ENCODE measurements at regions not wholly inside any gene's neighbourhood (a gene's known extent, or its start where the extent isn't known, plus 50 kb on each side); places are given as distances from the start of the nearest gene placed in this dataset.
"Not testable (repeated sequence)": the region's sequence is repeated elsewhere in the genome, so short reads cannot be mapped to it uniquely, and the experiment has no call there.

DNA sequence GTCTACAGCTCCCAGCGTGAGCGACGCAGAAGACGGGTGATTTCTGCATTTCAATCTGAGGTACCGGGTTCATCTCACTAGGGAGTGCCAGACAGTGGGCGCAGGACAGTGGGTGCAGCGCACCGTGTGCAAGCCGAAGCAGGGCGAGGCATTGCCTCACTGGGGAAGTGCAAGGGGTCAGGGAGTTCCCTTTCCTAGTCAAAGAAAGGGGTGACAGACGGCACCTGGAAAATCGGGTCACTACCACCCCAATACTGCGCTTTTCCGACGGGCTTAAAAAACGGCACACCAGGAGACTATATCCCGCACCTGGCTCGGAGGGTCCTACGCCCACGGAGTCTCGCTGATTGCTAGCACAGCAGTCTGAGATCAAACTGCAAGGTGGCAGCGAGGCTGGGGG, 95.6 kb downstream of the GPX5 start:
- not testable (repeated sequence) for DNase-seq

DNA sequence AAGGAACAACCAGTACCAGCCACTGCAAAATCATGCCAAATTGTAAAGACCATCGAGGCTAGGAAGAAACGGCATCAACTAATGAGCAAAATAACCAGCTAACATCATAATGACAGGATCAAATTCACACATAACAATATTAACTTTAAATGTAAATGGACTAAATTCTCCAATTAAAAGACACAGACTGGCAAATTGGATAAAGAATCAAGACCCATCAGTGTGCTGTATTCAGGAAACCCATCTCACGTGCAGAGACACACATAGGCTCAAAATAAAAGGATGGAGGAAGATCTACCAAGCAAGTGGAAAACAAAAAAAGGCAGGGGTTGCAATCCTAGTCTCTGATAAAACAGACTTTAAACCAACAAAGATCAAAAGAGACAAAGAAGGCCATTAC, 97.6 kb downstream of the GPX5 start:
- not testable (repeated sequence) for DNase-seq

DNA sequence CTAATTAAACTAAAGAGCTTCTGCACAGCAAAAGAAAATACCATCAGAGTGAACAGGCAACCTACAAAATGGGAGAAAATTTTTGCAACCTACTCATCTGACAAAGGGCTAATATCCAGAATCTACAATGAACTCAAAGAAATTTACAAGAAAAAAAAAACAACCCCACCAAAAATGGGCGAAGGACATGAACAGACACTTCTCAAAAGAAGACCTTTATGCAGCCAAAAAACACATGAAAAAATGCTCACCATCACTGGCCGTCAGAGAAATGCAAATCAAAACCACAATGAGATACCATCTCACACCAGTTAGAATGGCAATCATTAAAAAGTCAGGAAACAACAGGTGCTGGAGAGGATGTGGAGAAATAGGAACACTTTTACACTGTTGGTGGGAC, 100.7 kb downstream of the GPX5 start:
- DNase-seq = not testable (repeated sequence)

DNA sequence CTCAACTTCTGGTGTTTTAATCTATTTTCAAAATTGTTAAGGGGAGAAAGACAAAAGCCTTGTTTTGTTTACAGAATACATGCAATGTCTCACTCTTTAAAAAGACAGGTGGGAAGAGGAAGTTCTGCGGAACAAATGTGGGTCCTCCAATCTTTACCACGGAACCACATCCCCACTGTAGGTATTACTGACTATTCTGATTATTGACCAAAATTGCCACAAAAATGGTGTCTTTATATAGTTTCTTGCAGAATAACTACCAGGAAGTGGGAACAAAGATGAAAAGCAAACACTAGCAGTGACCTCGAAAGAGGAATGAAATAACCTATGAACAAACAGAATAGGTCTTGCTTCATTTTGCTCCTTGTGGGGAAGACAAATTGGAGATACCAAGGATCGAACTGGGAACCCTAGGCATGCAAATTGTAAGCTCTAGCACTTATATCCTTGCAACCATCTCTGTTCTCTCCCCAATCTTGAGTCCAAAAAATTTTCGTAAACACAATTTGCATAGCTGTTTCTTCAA, 106.7 kb downstream of the GPX5 start:
- no peak for DNase-seq

DNA sequence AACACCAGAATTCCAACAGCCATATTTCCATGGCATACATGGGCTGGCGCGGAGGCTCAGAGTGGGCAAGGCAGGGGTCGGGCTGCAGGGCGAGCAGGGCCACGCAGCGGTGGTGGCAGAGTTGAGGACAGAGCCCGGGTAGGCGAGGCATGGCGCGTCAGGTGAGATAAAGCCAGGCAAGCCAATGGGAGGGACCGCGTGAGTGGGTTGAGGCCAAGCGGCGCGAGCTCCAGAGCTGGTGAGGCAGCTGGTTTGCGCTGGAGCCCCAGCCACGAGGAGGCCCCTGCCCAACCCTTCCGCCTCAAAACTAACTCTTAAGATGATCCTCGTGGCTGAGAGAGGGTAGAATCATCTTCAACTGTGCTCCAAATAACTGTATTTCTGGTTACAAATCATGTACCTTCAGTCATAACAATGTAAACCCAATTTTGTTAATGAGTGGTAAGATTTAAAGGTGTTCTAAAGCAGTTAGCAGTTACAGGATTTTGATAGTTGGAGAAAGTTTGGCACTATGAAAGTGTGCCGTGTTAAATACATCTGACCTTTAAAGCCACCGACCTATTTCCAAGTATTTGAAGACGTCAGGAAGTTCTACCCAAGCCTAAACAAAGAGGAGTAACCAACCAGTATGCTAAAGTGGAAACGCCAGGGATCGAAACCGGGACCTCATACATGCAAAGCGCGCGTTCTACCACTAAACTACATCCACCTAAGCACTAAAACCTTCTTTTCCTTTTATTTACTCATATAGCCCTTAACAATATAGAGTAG, 107.9 kb downstream of the GPX5 start:
- DNase-seq = no peak

DNA sequence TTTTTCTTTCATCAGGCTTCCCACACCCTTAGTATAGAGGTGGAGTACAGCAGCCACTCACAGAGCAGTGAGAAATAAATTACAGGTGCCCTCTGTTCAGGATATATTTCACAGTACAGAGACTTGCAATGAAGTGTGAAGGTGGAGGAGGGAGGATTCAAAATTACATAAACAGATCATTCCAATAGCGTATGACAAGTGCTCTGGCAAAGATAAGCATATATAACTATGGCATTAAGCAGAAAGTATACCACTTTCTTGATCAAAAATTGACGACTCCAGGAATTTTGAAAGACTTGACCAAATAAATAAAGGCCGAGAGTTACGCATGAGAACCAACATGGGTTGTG, 108.7 kb downstream of the GPX5 start:
- DNase-seq = no peak

DNA sequence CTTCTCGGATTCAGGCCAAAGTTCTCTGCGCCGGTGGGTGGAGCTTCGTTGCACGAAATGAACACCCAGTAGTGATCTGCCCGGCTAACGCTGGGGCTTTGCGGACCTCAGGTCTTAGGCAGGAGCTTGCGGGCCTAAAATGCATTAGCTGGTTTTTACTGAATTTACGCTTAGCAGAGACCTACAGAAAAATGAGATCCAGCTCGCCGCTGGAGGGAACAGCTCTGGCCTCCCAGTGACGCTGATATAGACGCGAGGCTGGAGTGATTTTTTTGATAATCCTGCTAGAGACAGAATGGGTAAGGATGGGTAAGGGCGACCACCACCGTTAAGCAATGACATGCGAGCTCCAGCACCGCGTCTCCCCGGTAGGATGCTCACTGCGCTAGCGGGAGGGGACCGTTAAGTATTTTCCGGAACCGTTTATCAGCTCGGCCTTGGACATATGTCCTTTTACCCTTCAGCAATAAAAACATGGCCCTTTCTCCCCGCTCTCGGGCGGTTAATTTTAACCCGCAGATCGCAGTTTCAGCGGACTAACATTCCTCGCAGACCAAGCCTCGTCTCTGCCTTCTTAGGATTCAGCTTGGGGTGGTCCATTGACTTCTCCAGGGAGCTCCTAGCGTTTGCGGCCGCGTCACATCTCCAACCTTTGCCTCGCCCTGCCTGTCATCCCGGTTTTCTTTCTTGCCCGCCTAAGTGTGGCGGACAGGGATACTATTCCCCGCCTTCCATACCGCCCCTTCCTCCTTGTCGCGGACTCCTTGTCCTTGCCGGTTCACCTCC, 109.3 kb downstream of the GPX5 start:
- peak in 32 of 56 donors; percentile 4 to 69 (median 30) for DNase-seq

DNA sequence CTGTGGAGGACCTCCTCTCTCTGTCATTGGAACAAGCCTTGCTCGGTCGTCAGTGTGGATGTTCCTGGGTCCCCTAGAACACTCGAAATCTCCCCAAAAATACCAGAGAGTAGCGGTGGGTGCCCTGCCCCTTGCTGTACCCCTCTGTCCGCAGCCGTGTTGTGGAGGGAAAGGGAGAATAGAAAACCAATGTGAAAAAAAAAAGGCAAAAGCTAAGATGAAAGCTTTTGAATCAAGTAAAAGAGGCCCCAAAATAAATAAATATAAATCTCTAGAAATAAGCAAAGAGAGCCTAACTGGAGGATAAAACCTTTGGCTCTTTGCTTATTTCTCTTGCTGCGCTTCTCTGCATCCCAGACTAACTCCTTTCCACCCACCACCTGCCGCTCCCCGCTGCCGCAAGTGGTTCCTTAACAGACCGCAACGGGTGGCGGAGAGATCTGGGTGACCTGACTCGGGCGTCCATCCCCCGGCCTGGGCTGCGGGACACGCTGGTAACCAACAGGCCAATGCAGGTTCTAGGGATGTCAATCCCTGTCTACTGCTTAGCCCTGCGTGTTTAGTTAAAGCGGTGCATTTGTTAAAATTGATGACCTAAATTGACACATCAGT, 110.0 kb downstream of the GPX5 start:
- peak in 17 of 56 donors; percentile 1 to 50 (median 9) for DNase-seq

DNA sequence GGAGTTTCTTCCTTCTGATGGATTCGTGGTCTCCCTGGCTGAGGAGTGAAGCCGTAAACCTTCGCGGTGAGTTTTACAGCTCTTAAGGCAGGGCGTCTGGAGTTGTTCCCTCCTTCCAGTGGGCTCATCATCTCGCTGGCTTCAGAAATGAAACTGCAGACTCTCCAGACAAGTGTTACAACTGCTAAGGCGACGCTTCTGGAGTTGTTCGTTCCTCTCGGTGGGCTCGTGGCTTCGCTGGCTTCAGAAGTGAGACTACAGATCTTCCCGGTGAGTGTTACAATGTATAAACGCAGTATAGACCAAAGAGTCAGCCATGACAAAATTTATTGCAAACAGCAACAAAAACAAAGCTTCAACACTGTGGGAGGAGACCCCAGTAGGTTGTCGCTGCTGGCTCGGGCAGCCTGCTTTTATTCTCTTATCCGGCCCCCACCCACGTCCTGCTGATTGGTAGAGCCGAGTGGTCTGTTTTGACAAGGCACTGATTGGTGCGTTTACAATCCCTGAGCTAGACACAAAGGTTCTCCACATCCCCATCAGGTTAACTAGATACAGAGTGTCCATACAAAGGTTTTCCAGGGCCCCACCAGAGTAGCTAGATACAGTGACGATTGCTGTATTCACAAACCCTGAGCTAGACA, 113.2 kb downstream of the GPX5 start:
- DNase-seq = no peak

DNA sequence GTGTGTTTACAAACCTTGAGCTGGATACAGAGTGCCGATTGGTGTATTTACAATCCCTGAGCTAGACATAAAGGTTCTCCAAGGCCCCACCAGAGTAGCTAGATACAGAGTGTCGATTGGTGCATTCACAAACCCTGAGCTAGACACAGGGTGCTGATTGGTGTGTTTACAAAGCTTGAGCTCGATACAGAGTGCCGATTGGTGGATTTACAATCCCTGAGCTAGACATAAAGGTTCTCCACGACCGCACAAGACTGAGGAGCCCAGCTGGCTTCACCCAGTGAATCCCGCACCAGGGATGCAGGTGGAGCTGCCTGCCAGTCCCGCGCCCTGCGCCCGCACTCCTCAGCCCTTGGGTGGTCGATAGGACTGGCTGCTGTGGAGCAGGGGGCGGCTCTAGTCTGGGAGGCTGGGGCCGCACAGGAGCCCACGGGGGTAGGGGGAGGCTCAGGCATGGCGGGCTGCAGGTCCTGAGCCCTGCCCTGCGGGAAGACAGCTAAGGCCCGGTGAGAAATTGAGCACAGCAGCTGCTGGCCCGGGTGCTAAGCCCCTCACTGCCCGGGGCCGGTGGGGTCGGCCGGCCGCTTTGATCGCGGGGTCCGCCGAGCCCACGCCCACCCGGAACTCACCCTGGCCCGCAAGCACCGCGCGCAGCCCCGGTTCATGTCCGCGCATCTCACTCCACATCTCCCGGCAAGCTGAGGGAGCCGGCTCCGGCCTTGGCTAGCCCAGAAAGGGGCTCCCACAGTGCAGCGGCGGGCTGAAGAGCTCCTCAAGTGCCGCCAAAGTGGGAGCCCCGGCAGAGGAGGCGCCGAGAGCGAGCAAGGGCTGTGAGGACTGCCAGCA, 114.0 kb downstream of the GPX5 start:
- not testable (repeated sequence) for DNase-seq

DNA sequence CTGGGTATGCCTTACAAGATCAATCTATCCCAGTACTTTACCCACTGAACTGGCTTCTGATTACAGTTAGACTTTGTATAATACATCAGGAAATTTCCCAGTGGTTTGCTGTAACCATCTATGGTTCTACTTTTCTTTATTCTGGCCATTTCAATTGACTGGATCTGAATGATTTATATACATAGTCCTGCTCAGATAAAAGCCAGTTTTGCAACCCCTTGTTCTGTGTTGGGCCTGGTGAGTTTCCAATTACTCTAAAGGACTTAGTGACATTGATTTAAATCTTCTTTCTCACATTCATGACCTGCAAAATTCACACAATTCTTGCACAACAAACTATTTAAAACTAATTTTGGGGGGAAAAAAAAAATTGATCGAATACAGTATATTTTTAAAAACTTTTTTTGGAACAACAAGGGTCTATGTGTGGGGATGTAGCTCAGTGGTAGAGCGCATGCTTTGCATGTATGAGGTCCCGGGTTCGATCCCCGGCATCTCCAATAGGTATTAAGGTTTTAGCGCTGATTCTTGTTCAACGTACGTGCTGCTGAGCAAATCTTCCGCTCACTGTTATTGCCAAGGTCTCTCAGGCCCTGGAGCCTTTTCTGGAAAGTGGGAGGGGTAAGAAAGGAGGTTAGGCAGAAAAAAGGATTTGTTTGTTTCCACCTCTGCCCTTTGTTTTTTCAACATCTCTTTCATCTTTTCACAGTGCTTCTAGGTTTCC, 117.5 kb downstream of the GPX5 start:
- DNase-seq = peak in 10 of 56 donors; percentile 0 to 39 (median 6)

DNA sequence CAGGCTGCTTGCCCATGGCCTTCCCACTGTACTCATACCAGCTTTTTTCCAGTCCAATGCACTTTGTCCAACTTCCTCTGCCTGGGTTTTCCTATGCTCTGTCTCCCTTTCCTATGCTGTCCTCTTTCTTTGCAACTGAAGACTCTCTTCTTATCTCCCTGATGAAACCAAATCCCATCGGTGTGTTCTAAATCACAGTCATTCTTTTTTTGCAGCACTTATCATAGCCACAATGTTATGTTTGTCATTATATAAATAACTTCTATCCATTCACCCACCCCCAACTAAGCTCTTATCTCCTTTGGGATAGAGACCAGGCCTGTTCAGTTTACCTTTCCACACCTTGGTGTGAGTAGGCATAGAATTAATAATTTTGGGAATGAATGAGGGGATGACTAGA, 121.0 kb downstream of the GPX5 start:
- no peak for DNase-seq

DNA sequence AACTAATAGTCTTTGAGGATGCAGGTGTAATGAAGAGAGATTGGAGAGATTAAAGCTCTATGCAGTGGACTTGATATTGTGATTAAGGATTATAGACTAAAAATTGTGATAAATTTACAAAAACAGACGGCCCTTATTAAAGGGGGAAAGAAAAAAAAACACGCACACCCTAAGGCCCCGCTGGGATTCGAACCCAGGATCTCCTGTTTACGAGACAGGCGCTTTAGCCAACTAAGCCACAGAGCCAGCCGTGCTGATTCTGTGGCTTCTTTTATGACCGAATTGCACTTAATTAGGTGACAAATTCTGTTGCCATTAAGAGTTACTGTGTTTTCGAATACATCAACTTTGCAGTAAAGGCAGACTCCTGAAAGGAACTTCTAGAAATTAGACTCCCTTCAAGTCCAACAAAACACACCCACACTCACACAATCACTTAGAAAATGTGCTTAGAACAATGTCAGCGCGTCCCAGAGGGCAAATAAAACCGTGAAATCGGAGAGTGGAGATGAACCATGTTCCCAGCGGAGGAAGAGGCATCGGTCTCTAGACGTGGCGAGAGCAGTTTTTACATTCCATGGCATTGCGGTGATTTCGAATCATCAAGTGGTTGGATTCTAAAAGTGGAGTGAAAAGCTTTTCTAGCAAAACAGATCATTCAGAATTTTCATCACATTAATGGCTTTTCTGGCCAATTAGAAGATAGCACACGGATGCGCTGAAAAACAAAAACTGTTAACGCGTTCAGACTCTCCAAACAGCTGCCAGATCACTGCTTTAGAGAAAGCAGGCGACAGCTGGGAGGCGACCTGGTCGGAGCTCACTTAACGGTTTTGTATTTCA, 122.6 kb downstream of the GPX5 start:
- DNase-seq = peak in 40 of 56 donors; percentile 2 to 82 (median 40)

DNA sequence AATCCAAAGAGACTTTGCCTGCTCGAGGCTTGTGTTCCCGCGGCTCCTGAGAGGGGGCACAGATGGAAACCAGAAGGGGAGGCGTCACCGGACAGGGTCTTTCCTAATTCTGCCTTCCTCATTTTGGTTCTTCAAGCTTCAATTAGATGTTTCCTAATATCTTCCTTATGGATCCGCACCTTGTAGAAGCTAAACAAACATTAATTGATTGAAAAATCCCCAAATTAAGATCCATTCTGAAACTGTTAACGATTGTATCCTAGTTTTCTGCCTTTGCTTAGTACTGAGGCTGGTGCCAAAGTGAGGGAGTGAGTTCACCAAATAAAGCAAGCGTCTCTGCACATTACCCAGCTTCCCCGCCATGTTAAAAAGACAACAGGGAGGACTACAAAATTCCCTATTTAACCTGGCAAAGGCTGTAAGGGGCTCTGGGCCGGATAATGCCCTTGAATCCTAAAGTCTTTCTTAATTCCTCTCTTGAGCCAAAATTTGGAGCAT, 123.2 kb downstream of the GPX5 start:
- DNase-seq = peak in 3 of 56 donors; percentile 2 to 11 (median 4)

DNA sequence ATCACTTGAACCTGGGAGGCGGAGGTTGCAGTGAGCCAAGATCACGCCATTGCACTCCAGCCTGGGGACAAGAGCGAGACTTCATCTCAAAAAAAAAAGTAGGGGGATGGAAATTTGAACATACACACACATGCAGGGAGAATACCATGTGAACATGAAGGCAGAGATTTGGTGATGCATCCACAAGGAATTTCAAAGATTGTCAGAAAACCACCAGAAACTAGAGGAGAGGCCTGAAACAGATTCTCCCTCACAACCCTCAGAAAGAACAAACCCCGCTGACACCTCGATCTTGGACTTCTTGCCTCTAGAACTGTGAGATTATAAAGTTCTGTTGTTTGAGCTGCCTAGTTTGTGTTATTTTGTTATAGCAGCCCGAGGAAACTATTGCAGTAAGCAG, 125.5 kb downstream of the GPX5 start:
- DNase-seq = no peak

DNA sequence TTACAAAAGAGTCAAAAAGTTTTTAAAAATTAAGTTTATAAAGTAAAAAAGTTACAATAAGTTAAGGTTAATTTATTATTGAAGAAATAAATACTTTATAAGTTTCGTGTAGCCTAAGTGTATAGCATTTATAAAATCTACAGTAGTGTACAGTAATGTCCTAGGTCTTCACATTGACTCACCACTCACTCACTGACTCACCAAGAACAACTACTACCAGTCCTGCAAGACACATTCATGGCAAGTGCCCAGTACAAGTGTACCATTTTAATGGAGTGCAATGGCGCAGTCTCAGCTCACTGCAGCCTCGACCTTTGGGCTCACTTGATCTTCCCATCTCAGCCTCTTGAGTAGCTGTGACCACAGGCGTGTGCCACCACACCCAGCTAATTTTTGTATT, 128.2 kb downstream of the GPX5 start:
- no peak for DNase-seq

DNA sequence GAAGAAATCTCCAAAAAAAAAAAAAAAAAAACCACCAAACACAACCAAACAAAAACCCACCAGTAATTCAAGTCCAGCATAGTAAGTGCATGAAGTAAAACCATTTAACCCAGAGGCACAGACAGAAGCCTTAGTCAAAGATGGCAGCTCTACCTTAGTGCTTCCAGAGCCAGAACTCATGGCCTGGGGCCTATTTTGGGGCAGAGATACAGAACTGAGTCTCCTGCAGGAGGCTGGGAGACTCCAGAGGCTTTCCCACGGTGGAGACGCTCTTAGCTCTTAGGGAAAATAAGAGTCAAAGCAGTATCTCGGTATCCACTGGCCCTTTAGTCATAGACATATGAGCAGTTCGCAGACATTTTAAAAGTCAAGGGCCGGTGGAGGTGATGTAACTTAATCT, 129.5 kb downstream of the GPX5 start:
- no peak for DNase-seq

DNA sequence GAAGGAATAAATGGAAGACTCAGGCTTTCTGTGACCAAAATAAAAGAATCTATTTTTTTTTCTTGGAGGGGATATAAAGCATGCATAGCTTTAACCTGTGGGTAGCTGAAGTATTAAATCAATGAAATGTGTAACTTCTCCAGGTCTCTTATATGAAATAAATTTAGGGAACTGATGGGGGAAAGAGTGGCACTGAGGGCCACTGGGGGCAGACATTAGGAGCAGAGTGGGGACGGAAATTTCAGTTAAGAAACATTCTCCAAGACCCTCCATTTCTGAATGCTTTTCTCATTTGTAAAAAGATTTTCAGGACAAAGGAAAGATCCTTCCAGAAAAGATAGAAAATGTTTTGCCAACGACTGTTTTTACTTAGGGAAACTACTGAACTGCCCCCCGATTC, 131.0 kb downstream of the GPX5 start:
- DNase-seq = no peak

DNA sequence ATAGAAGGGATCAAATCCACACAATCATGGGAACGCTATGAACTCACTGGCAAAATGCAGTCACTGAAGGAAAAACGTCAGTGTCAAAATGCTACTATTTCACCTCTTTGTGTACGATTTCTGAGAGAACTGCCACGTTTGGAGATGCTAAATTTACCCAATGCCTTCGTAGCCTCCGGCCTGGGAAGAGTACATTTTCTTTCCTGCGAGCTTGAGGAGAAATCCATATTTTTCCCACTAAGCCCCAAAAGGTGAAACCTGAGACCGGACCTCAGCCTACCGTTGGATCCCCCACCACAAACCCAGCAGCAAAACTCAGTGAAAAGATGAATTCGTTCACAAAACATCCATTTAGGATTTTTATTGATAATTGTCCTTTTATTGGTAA, 131.7 kb downstream of the GPX5 start:
- DNase-seq = peak in 8 of 56 donors; percentile 1 to 15 (median 6)

Data from nucleus accumbens (tissue), 56 donors.